ENCODE measurements at regions not wholly inside any gene's neighbourhood (a gene's known extent, or its start where the extent isn't known, plus 50 kb on each side); places are given as distances from the start of the nearest gene placed in this dataset.
"Not testable (repeated sequence)": the region's sequence is repeated elsewhere in the genome, so short reads cannot be mapped to it uniquely, and the experiment has no call there.

- 94% methylated on average over 12 of the region's 23 CpGs for WGBS (ENCODE audit: insufficient coverage)
- H3K9me3 ChIP-seq (ENCODE audit: control extremely low read depth in 1 of 5, control insufficient read depth in 4 of 5, insufficient read depth in 2 of 5, low read depth in 1 of 5, low read length in 4 of 5); H3K36me3 ChIP-seq (ENCODE audit: control insufficient read depth in 4 of 4, insufficient read depth in 4 of 4, low read length in 3 of 4); H3K4me1 ChIP-seq (ENCODE audit: control extremely low read depth in 1 of 4, control insufficient read depth in 4 of 4, insufficient read depth in 4 of 4, low read length in 3 of 4); H3K27ac ChIP-seq (ENCODE audit: insufficient read depth in 1 of 2, low read depth in 1 of 2, low read length in 2 of 2, poor library complexity in 1 of 2, severe bottlenecking in 2 of 2); POLR2A ChIA-PET; H3K27me3 ChIP-seq (replicated peaks in 2 of 5; ENCODE audit: control insufficient read depth in 4 of 5, insufficient read depth in 5 of 5, low read length in 4 of 5); DNase-seq; H3K4me3 ChIP-seq (ENCODE audit: control insufficient read depth in 1 of 7, extremely low read depth in 1 of 7, insufficient read depth in 4 of 7, low read depth in 2 of 7, low read length in 6 of 7); CTCF ChIA-PET: not testable (repeated sequence)
Measured at GRCh38 chr5:56295311-56295710, 62.2 kb upstream of the ANKRD55 start.

DNA sequence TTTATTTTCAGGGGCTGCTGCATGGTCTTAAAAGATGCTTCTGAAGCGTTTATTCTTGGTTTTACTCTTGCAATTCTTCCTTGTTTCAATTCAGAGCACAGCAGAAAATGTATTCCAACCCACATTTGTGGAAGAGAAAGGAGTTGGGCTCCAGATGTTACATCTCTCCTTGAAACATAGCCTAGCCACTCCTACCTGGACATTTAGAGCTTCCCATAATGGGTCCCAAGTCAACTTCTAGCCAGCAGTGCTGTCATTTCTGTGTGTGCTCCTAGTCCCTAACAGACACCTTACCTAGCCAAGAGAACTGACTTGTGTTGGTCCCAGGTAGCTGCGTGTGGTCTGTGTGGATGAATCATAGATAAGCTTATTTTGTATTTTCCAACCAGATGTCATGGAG, 61.2 kb upstream of the ANKRD55 start:
- POLR2A ChIA-PET: no interaction called here
- CTCF ChIA-PET: interaction anchor here (0.7 to 1.0 kb wide), 2 partner anchors 19 to 34 kb away, joined by 3 read pairs; no protein-coding TSS in a partner anchor
- 95% methylated on average over 2 of the region's 2 CpGs for WGBS (ENCODE audit: insufficient coverage)

GRCh38 chr5:56292874-56293273, 59.7 kb upstream of the ANKRD55 start:
- H3K4me1 ChIP-seq (ENCODE audit: control extremely low read depth in 1 of 4, control insufficient read depth in 4 of 4, insufficient read depth in 4 of 4, low read length in 3 of 4); POLR2A ChIA-PET; H3K27me3 ChIP-seq (replicated peaks in 2 of 5; ENCODE audit: control insufficient read depth in 4 of 5, insufficient read depth in 5 of 5, low read length in 4 of 5); H3K9me3 ChIP-seq (ENCODE audit: control extremely low read depth in 1 of 5, control insufficient read depth in 4 of 5, insufficient read depth in 2 of 5, low read depth in 1 of 5, low read length in 4 of 5); DNase-seq; H3K36me3 ChIP-seq (ENCODE audit: control insufficient read depth in 4 of 4, insufficient read depth in 4 of 4, low read length in 3 of 4); H3K27ac ChIP-seq (ENCODE audit: insufficient read depth in 1 of 2, low read depth in 1 of 2, low read length in 2 of 2, poor library complexity in 1 of 2, severe bottlenecking in 2 of 2); CTCF ChIA-PET; H3K4me3 ChIP-seq (ENCODE audit: control insufficient read depth in 1 of 7, extremely low read depth in 1 of 7, insufficient read depth in 4 of 7, low read depth in 2 of 7, low read length in 6 of 7): not testable (repeated sequence)
- WGBS (ENCODE audit: insufficient coverage): no CpG with 5 or more reads among the region's 2 CpGs

More for the DNA sequence above, 61.2 kb upstream of the ANKRD55 start:
- Histone ChIP-seq H3K27me3 (replicated peaks in 2 of 5; ENCODE audit: control insufficient read depth in 4 of 5, insufficient read depth in 5 of 5, low read length in 4 of 5) (no peaks in the 10 kb centered on the region), H3K4me3 (ENCODE audit: control insufficient read depth in 1 of 7, extremely low read depth in 1 of 7, insufficient read depth in 4 of 7, low read depth in 2 of 7, low read length in 6 of 7) (no peak overlapping the region), H3K9me3 (ENCODE audit: control extremely low read depth in 1 of 5, control insufficient read depth in 4 of 5, insufficient read depth in 2 of 5, low read depth in 1 of 5, low read length in 4 of 5) (peaks cover 0 to 3% (median 1%) of the 10 kb centered on the region in 5 experiments), H3K4me1 (ENCODE audit: control extremely low read depth in 1 of 4, control insufficient read depth in 4 of 4, insufficient read depth in 4 of 4, low read length in 3 of 4) (peaks cover 0 to 5% (median 0%) of the 10 kb centered on the region in 4 experiments), H3K36me3 (ENCODE audit: control insufficient read depth in 4 of 4, insufficient read depth in 4 of 4, low read length in 3 of 4) (no peaks in the 10 kb centered on the region), H3K27ac (ENCODE audit: insufficient read depth in 1 of 2, low read depth in 1 of 2, low read length in 2 of 2, poor library complexity in 1 of 2, severe bottlenecking in 2 of 2) (no peak overlapping the region)
- DNase-seq: no peak

- POLR2A ChIA-PET: no interaction called here
Measured at GRCh38 chr5:56291661-56292374, 58.7 kb upstream of the ANKRD55 start.

DNA sequence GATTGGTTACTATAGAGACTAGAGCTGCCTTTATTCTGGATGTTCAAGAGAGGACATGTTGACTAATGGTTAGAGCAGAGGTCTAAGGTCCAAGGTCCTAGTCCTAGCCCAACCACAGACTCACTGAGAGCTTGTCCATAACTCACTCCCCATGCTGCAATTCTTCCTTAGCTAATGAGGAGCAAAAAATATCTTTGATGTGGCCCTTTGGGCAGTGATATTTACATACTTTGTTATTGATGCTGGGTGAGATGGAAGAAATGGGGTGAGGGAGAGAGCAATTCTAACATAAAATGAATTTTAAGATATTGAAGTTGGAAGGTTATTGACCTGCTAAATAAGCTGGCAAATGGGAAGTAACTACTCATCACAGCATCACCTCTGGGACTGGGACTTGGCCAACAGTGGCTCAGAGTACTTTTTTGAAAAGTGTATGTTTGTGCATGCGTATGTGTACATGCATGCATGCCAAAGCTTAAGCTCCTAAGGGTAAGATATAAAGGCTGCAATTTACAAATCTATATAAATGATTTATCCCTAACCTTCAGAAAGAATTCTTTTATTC, 58.0 kb upstream of the ANKRD55 start:
- Histone ChIP-seq H3K9me3 (ENCODE audit: control extremely low read depth in 1 of 5, control insufficient read depth in 4 of 5, insufficient read depth in 2 of 5, low read depth in 1 of 5, low read length in 4 of 5) (peaks cover 0 to 3% (median 1%) of the 10 kb centered on the region in 5 experiments), H3K36me3 (ENCODE audit: control insufficient read depth in 4 of 4, insufficient read depth in 4 of 4, low read length in 3 of 4) (no peaks in the 10 kb centered on the region), H3K4me3 (ENCODE audit: control insufficient read depth in 1 of 7, extremely low read depth in 1 of 7, insufficient read depth in 4 of 7, low read depth in 2 of 7, low read length in 6 of 7) (no peak overlapping the region), H3K4me1 (ENCODE audit: control extremely low read depth in 1 of 4, control insufficient read depth in 4 of 4, insufficient read depth in 4 of 4, low read length in 3 of 4) (no peaks in the 10 kb centered on the region), H3K27ac (ENCODE audit: insufficient read depth in 1 of 2, low read depth in 1 of 2, low read length in 2 of 2, poor library complexity in 1 of 2, severe bottlenecking in 2 of 2) (no peak overlapping the region), H3K27me3 (replicated peaks in 2 of 5; ENCODE audit: control insufficient read depth in 4 of 5, insufficient read depth in 5 of 5, low read length in 4 of 5) (no peaks in the 10 kb centered on the region)
- POLR2A ChIA-PET: no interaction called here
- CTCF ChIA-PET: interaction anchor here (0.6 to 1.1 kb wide), 2 partner anchors 121 to 549 kb away, joined by 3 read pairs; no protein-coding TSS in a partner anchor
- no CpG with 5 or more reads among the region's 1 CpG for WGBS (ENCODE audit: insufficient coverage)
- DNase-seq: no peak

More at GRCh38 chr5:56291661-56292374, 58.7 kb upstream of the ANKRD55 start:
- CTCF ChIA-PET: interaction anchor here (1.1 kb wide), 1 partner anchor 121 kb away, joined by 3 read pairs; no protein-coding TSS in a partner anchor
- Histone ChIP-seq H3K4me3 (ENCODE audit: control insufficient read depth in 1 of 7, extremely low read depth in 1 of 7, insufficient read depth in 4 of 7, low read depth in 2 of 7, low read length in 6 of 7) (no peak overlapping the region), H3K4me1 (ENCODE audit: control extremely low read depth in 1 of 4, control insufficient read depth in 4 of 4, insufficient read depth in 4 of 4, low read length in 3 of 4) (no peaks in the 10 kb centered on the region), H3K27me3 (replicated peaks in 2 of 5; ENCODE audit: control insufficient read depth in 4 of 5, insufficient read depth in 5 of 5, low read length in 4 of 5) (no peaks in the 10 kb centered on the region), H3K36me3 (ENCODE audit: control insufficient read depth in 4 of 4, insufficient read depth in 4 of 4, low read length in 3 of 4) (no peaks in the 10 kb centered on the region), H3K9me3 (ENCODE audit: control extremely low read depth in 1 of 5, control insufficient read depth in 4 of 5, insufficient read depth in 2 of 5, low read depth in 1 of 5, low read length in 4 of 5) (peaks cover 0 to 3% (median 1%) of the 10 kb centered on the region in 5 experiments), H3K27ac (ENCODE audit: insufficient read depth in 1 of 2, low read depth in 1 of 2, low read length in 2 of 2, poor library complexity in 1 of 2, severe bottlenecking in 2 of 2) (no peak overlapping the region)
- no peak for DNase-seq
- no CpG with 5 or more reads among the region's 3 CpGs for WGBS (ENCODE audit: insufficient coverage)

DNA sequence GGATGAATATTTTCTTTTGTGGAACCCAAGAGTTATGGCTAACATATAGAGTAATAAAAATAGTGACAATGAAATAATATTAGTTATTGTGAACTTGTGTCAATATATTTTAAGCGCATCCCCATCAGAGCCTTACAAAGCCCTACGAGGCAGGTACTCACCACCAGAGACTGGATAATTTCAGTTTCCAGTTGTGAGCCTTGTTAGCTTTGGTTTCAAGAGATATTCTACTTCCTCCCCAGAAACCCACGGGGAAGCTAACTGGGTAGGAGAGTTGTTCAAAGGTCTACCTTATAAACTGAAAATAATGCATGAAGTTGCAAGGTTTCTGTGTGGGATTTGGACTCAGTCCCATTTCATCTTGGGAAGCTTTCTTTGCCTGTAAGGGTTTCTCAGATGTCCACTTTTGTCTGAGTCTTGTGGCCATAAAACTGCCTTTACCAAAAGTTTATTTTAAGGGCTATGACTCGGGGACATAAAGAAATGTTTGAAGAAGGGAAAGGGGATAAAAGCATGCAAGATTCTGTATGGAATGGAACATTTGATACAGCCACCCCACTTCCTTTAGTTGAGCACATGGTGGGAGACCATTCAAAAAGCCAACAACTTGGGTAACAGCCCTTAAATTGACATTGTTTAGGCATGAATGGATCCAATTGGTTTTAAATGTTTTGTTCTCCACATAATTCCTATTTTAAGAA, 57.4 kb upstream of the ANKRD55 start:
- CTCF ChIA-PET: interaction anchor here (0.6 to 1.1 kb wide), 3 partner anchors 122 to 551 kb away, joined by 3 read pairs; no protein-coding TSS in a partner anchor
- Histone ChIP-seq H3K4me1 (ENCODE audit: control extremely low read depth in 1 of 4, control insufficient read depth in 4 of 4, insufficient read depth in 4 of 4, low read length in 3 of 4) (no peaks in the 10 kb centered on the region), H3K9me3 (ENCODE audit: control extremely low read depth in 1 of 5, control insufficient read depth in 4 of 5, insufficient read depth in 2 of 5, low read depth in 1 of 5, low read length in 4 of 5) (peaks cover 0 to 3% (median 1%) of the 10 kb centered on the region in 5 experiments), H3K36me3 (ENCODE audit: control insufficient read depth in 4 of 4, insufficient read depth in 4 of 4, low read length in 3 of 4) (no peaks in the 10 kb centered on the region), H3K27me3 (replicated peaks in 2 of 5; ENCODE audit: control insufficient read depth in 4 of 5, insufficient read depth in 5 of 5, low read length in 4 of 5) (no peaks in the 10 kb centered on the region), H3K4me3 (ENCODE audit: control insufficient read depth in 1 of 7, extremely low read depth in 1 of 7, insufficient read depth in 4 of 7, low read depth in 2 of 7, low read length in 6 of 7) (no peak overlapping the region), H3K27ac (ENCODE audit: insufficient read depth in 1 of 2, low read depth in 1 of 2, low read length in 2 of 2, poor library complexity in 1 of 2, severe bottlenecking in 2 of 2) (no peak overlapping the region)
- no peak for DNase-seq
- WGBS (ENCODE audit: insufficient coverage): 100% methylated on average over 2 of the region's 4 CpGs
- POLR2A ChIA-PET: no interaction called here

DNA sequence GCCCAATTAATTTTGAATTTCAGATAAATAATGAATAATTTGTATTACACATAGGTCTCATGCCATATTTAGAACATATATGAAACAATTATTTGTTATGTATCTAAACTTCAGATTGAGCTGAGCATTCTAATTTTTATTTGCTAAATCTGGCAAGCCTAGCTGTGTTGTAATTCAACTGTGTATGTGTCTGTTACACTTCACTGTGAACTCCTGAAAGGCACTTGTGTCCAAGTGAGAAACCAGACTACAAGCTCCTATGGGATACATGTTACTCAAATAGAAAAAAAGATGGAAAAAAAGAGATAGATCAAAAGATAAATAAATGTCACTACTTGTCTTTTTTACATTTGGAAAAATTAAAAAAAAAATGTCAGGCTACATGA, 56.5 kb upstream of the ANKRD55 start:
- POLR2A ChIA-PET: no interaction called here
- no peak overlapping the region for H3K4me3 ChIP-seq (ENCODE audit: control insufficient read depth in 1 of 7, extremely low read depth in 1 of 7, insufficient read depth in 4 of 7, low read depth in 2 of 7, low read length in 6 of 7)
- DNase-seq: no peak
- peaks cover 0 to 3% (median 0%) of the 10 kb centered on the region in 5 experiments for H3K9me3 ChIP-seq (ENCODE audit: control extremely low read depth in 1 of 5, control insufficient read depth in 4 of 5, insufficient read depth in 2 of 5, low read depth in 1 of 5, low read length in 4 of 5)
- H3K36me3 ChIP-seq (ENCODE audit: control insufficient read depth in 4 of 4, insufficient read depth in 4 of 4, low read length in 3 of 4): no peaks in the 10 kb centered on the region
- CTCF ChIA-PET: interaction anchor here (1.1 to 1.2 kb wide), 2 partner anchors 19 to 552 kb away, joined by 3 read pairs; no protein-coding TSS in a partner anchor
- H3K27ac ChIP-seq (ENCODE audit: insufficient read depth in 1 of 2, low read depth in 1 of 2, low read length in 2 of 2, poor library complexity in 1 of 2, severe bottlenecking in 2 of 2): no peak overlapping the region
- H3K27me3 ChIP-seq (replicated peaks in 2 of 5; ENCODE audit: control insufficient read depth in 4 of 5, insufficient read depth in 5 of 5, low read length in 4 of 5): no peaks in the 10 kb centered on the region
- no peaks in the 10 kb centered on the region for H3K4me1 ChIP-seq (ENCODE audit: control extremely low read depth in 1 of 4, control insufficient read depth in 4 of 4, insufficient read depth in 4 of 4, low read length in 3 of 4)
